ENCODE measurements at regions not wholly inside any gene's neighbourhood (a gene's known extent, or its start where the extent isn't known, plus 50 kb on each side); places are given as distances from the start of the nearest gene placed in this dataset.

DNA sequence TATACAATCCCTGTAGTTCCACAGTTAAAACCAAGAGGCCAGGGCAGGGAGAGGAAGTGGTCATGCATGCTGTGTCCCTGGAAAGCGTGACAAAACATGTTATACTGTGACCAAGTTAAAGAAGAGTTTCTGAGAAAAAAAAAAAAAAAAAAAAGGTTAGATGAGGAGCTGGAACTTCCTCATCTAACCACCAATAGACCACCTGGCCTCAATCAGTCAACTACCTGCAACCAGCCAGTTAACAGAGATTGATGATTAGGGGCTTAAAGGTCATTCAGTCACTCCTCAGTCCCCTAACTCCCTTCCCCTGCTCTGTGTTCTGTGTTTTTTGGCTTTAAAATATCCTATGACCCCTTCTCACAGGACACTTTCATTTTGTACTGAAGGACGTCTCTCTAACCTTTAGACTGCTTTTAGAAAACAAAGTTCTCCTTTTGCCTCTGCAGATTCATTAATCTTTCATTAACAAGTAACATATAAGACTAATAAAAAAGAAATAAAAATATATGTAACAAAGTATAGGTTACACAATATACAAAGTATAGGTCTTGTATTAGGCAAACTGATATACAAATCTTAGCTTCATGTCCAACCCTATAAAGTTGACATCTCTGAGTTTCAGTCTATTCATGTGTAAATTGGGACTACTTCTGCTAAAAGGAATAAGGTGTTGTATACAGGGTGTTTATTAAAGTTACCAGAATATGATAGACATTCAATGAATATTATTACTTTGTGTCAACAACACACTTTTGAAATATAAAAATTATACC lies 179.1 kb upstream of the NDST4 start:
- ChIA-PET POLR2A (no interaction called here), CTCF (no interaction called here)
- H3K9me2 ChIP-seq, result no peaks in the 10 kb centered on the region
- no peak overlapping the region for H3K27ac ChIP-seq (ENCODE audit: low read depth in 2 of 2, low read length in 1 of 2)
- WGBS (ENCODE audit: low lambda C conversion rate), result 15% methylated on average over 2 of the region's 2 CpGs
- no peak overlapping the region for H2AFZ ChIP-seq (ENCODE audit: low read depth)
- H3K4me1 ChIP-seq (ENCODE audit: control insufficient read depth in 1 of 2, insufficient read depth in 2 of 2, low read depth in 1 of 2, low read length in 1 of 2), result no peaks in the 10 kb centered on the region
- TF ChIP-seq EZH2phosphoT487 (IDR thresholded peaks at IDR 0.05; ENCODE audit: borderline replicate concordance, low read depth), result no peak
- TF ChIP-seq MXI1 (IDR thresholded peaks at IDR 0.05; ENCODE audit: low read depth, low read length), result no peak
- no peak for TF ChIP-seq FOXM1 (IDR thresholded peaks at IDR 0.05; ENCODE audit: low read depth)
- TF ChIP-seq RAD21 (IDR thresholded peaks at IDR 0.05; ENCODE audit: low read length), result no peak
- TF ChIP-seq NFIC (IDR thresholded peaks at IDR 0.05; ENCODE audit: borderline replicate concordance), result no peak
- no peak for TF ChIP-seq SIN3A (IDR thresholded peaks at IDR 0.05; ENCODE audit: borderline replicate concordance, low read depth, low read length)
- no peak for TF ChIP-seq NRF1 (IDR thresholded peaks at IDR 0.05; ENCODE audit: low read depth, low read length)
- TF ChIP-seq GATA2 (CRISPR knock-in tag; IDR thresholded peaks at IDR 0.05), result no peak
- TF ChIP-seq RCOR1 (IDR thresholded peaks at IDR 0.05; ENCODE audit: low read length), result no peak
- no peak for TF ChIP-seq MEF2A (IDR thresholded peaks at IDR 0.05; ENCODE audit: borderline replicate concordance, low read depth)
- TF ChIP-seq, protein P1, sequence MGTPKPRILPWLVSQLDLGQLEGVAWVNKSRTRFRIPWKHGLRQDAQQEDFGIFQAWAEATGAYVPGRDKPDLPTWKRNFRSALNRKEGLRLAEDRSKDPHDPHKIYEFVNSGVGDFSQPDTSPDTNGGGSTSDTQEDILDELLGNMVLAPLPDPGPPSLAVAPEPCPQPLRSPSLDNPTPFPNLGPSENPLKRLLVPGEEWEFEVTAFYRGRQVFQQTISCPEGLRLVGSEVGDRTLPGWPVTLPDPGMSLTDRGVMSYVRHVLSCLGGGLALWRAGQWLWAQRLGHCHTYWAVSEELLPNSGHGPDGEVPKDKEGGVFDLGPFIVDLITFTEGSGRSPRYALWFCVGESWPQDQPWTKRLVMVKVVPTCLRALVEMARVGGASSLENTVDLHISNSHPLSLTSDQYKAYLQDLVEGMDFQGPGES (IDR thresholded peaks at IDR 0.05; ENCODE audit: low read depth, low read length), result no peak
- no peak for TF ChIP-seq TEAD4 (IDR thresholded peaks at IDR 0.05; ENCODE audit: borderline replicate concordance, insufficient read depth)
- TF ChIP-seq FOSL2 (IDR thresholded peaks at IDR 0.05; ENCODE audit: borderline replicate concordance, low read depth), result no peak
- TF ChIP-seq, protein P2, sequence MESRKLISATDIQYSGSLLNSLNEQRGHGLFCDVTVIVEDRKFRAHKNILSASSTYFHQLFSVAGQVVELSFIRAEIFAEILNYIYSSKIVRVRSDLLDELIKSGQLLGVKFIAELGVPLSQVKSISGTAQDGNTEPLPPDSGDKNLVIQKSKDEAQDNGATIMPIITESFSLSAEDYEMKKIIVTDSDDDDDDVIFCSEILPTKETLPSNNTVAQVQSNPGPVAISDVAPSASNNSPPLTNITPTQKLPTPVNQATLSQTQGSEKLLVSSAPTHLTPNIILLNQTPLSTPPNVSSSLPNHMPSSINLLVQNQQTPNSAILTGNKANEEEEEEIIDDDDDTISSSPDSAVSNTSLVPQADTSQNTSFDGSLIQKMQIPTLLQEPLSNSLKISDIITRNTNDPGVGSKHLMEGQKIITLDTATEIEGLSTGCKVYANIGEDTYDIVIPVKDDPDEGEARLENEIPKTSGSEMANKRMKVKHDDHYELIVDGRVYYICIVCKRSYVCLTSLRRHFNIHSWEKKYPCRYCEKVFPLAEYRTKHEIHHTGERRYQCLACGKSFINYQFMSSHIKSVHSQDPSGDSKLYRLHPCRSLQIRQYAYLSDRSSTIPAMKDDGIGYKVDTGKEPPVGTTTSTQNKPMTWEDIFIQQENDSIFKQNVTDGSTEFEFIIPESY (IDR thresholded peaks at IDR 0.05; ENCODE audit: borderline replicate concordance, low read depth), result no peak
- no peak for TF ChIP-seq JUND (IDR thresholded peaks at IDR 0.05)
- H3K4me2 ChIP-seq, result no peak overlapping the region
- no peaks in the 10 kb centered on the region for H3K9me3 ChIP-seq
- no peaks in the 10 kb centered on the region for H3K27me3 ChIP-seq (ENCODE audit: insufficient read depth)
- no peaks in the 10 kb centered on the region for H4K20me1 ChIP-seq (ENCODE audit: insufficient read depth)
- H3K4me3 ChIP-seq (ENCODE audit: low read depth in 2 of 2, low read length in 1 of 2), result no peak overlapping the region
- no peak for DNase-seq
- no peaks in the 10 kb centered on the region for H3K36me3 ChIP-seq (replicated peaks in 1 of 2; ENCODE audit: control insufficient read depth in 1 of 2, insufficient read depth in 2 of 2, low read length in 1 of 2)
- H3K9ac ChIP-seq, result no peak overlapping the region
- H3K79me2 ChIP-seq (ENCODE audit: insufficient read depth), result no peaks in the 10 kb centered on the region
- H3F3A ChIP-seq (replicated peaks; ENCODE audit: insufficient read depth), result no peaks in the 10 kb centered on the region

DNA sequence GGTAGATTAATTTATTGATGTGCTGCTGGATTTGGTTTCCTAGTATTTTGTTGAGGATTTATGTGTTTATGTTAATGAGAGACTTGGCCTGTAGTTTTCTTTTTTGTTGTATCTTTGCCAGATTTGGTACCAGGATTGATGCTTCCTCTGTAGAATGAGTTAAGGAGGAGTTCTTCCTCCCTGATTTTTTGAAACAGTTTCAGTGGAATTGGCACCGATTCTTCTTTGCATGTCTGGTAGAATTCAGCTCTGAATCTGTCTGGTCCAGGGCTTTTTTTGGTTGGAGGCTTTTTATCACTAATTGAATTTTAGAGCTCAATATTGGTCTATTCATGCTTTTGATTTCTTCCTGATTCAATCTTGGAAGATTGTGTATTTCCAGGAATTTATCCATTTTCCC lies 174.0 kb upstream of the NDST4 start:
- CTCF ChIA-PET, result interaction anchor here (0.7 to 1.5 kb wide), 2 partner anchors 19 to 53 kb away, joined by 3 to 5 read pairs; no protein-coding TSS in a partner anchor
- no peak for TF ChIP-seq SIN3A (IDR thresholded peaks at IDR 0.05; ENCODE audit: borderline replicate concordance, low read depth, low read length)
- TF ChIP-seq RCOR1 (IDR thresholded peaks at IDR 0.05; ENCODE audit: low read length), result no peak
- no peak for TF ChIP-seq NRF1 (IDR thresholded peaks at IDR 0.05; ENCODE audit: low read depth, low read length)
- no peak for TF ChIP-seq YY1 (IDR thresholded peaks at IDR 0.05; ENCODE audit: low read depth)
- TF ChIP-seq, protein P1 (IDR thresholded peaks at IDR 0.05; ENCODE audit: low read depth, low read length), result no peak
- TF ChIP-seq, protein P3, sequence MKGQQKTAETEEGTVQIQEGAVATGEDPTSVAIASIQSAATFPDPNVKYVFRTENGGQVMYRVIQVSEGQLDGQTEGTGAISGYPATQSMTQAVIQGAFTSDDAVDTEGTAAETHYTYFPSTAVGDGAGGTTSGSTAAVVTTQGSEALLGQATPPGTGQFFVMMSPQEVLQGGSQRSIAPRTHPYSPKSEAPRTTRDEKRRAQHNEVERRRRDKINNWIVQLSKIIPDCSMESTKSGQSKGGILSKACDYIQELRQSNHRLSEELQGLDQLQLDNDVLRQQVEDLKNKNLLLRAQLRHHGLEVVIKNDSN (IDR thresholded peaks at IDR 0.05; ENCODE audit: borderline replicate concordance, low read depth), result no peak
- no peak for TF ChIP-seq ELF1 (IDR thresholded peaks at IDR 0.05)
- TF ChIP-seq FOXM1 (IDR thresholded peaks at IDR 0.05; ENCODE audit: low read depth), result no peak
- TF ChIP-seq GABPA (IDR thresholded peaks at IDR 0.05; ENCODE audit: low read depth), result no peak
- no peak for TF ChIP-seq JUND (IDR thresholded peaks at IDR 0.05)
- TF ChIP-seq, protein P4, sequence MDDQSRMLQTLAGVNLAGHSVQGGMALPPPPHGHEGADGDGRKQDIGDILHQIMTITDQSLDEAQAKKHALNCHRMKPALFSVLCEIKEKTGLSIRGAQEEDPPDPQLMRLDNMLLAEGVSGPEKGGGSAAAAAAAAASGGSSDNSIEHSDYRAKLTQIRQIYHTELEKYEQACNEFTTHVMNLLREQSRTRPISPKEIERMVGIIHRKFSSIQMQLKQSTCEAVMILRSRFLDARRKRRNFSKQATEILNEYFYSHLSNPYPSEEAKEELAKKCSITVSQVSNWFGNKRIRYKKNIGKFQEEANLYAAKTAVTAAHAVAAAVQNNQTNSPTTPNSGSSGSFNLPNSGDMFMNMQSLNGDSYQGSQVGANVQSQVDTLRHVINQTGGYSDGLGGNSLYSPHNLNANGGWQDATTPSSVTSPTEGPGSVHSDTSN (IDR thresholded peaks at IDR 0.05), result no peak
- TF ChIP-seq NFIC (IDR thresholded peaks at IDR 0.05; ENCODE audit: borderline replicate concordance), result no peak
- TF ChIP-seq EP300 (IDR thresholded peaks at IDR 0.05; ENCODE audit: borderline replicate concordance in 1 of 2, low read depth in 1 of 2, low read length in 1 of 2), result no peak
- TF ChIP-seq TEAD4 (IDR thresholded peaks at IDR 0.05; ENCODE audit: borderline replicate concordance, insufficient read depth), result no peak

More for the DNA sequence above, 174.0 kb upstream of the NDST4 start:
- POLR2A ChIA-PET, result no interaction called here
- Histone ChIP-seq H3K9me3 (no peaks in the 10 kb centered on the region), H3K36me3 (replicated peaks in 1 of 2; ENCODE audit: control insufficient read depth in 1 of 2, insufficient read depth in 2 of 2, low read length in 1 of 2) (no peaks in the 10 kb centered on the region), H3K4me2 (no peak overlapping the region), H3K27me3 (ENCODE audit: insufficient read depth) (no peaks in the 10 kb centered on the region), H3F3A (replicated peaks; ENCODE audit: insufficient read depth) (no peaks in the 10 kb centered on the region), H4K20me1 (ENCODE audit: insufficient read depth) (no peaks in the 10 kb centered on the region), H3K9me2 (no peaks in the 10 kb centered on the region), H2AFZ (ENCODE audit: low read depth) (no peak overlapping the region), H3K9ac (no peak overlapping the region), H3K4me3 (ENCODE audit: low read depth in 2 of 2, low read length in 1 of 2) (no peak overlapping the region), H3K79me2 (ENCODE audit: insufficient read depth) (no peaks in the 10 kb centered on the region), H3K4me1 (ENCODE audit: control insufficient read depth in 1 of 2, insufficient read depth in 2 of 2, low read depth in 1 of 2, low read length in 1 of 2) (no peaks in the 10 kb centered on the region), H3K27ac (ENCODE audit: low read depth in 2 of 2, low read length in 1 of 2) (no peak overlapping the region)
- 23% methylated on average over 1 of the region's 1 CpG for WGBS (ENCODE audit: low lambda C conversion rate)
- DNase-seq, result no peak
